HG02852 (cell line): ENCODE measurements at regions not wholly inside any gene's neighbourhood (a gene's known extent, or its start where the extent isn't known, plus 50 kb on each side); places are given as distances from the start of the nearest gene placed in this dataset.

Experiments
- ATAC-seq: cut with Tn5 transposase; IDR thresholded peaks from one replicate; pipeline ENCODE4 v1.9.1; 2021; ENCODE audit warnings: mild to moderate bottlenecking, moderate library complexity; ENCODE audit not compliant: unreplicated experiment

DNA sequence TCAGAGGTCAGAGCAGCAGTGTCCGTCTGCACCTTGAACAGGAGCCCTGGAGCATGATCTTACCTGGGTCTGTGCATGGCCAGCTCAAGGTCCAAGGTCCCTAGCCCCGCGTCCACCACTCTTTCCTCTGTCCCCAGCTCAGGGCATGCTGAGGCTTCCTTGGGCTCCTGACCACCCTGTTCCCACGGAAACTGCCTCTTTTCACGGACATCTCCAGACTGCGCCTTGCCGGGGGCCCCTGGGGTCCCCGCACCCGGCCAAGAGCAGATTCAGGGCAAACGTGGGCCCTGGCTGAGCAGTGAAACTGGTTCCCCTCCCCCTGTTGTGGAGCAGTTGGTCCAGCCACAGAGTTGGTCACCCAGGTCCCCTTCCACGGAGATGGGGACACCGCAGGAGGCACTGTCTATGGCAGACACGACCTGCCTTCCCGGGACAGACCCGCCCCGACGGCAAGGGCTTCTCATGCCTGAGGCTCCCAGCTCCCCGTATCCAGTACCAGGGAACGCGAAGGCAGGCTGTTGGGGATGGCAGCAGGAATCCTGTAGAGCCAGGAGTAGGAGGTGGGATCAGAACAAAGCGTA is 217.4 kb upstream of the PPP2R2D start:
- no peak for ATAC-seq

DNA sequence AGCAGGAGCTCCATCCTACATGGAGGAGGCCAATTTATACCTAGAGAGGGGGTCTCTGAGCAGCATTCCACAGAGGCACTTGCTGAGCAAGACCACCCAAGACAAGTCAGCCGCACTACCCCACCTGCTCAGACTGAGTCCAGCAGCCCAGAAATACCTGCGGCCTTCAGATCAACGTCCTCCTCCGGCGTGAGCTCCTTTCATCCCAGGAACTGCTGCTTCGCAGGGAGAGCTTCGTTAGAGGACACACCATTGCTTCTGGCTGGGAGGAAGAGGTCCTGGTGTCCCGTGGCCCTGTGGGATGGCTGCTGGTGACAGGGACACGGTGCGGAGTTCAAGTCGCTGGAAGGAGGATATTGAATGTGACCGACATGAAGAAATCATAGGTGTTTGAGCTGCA is 216.9 kb upstream of the PPP2R2D start:
- ATAC-seq = no peak

DNA sequence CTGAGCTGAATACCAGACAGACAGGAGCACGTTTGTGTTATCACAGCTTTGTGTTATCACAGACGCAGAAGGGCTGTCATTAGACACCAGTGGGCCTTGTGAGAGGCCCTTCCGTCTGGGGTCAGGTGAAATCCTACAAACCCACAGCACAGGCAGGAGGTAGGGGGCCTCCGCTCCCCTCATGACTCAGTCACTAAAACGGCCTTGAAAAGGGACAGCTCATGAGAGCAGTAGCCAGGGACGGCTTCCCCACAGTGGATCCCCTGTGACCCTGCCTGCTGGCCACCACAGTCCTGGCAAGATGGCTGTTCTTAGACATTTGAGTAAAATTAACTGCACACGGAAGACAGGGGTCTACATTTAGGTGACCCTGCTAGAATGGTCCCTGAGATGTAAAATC is 215.8 kb upstream of the PPP2R2D start:
- ATAC-seq = no peak

- no peak for ATAC-seq
Observed at GRCh38 chr10:131685576-131685975, 215.2 kb upstream of the PPP2R2D start.

DNA sequence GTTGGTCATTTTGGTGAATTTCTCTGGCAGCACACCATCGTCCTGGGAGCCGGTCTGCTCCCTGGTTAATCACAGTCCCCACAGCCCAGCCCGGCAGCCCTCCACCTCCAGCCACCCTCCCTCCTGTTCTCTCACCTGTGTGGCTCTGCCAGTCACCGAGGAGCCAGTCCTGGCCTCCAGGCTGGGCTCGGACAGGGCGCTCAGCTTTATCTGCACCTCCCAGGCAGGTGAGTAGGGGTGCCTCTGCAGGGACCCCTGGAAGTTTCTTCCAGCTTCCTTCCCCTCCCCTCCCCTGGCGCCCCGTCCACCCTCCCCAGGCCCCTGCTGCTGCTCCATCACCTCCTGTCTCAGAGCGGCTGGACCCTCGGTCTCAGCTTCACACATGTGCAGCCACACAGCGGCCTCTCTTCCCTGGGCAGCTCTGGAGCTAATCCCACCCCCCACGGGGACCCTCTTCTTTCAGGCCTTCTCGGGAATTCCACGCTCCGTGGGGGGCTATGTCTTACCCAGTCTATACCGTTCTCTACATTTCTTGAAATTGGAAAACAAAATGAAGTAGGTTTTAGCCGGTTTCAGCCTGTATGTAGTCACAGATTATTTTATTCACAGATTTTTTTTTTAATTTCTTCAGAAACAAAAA is 213.9 kb upstream of the PPP2R2D start:
- ATAC-seq = no peak

DNA sequence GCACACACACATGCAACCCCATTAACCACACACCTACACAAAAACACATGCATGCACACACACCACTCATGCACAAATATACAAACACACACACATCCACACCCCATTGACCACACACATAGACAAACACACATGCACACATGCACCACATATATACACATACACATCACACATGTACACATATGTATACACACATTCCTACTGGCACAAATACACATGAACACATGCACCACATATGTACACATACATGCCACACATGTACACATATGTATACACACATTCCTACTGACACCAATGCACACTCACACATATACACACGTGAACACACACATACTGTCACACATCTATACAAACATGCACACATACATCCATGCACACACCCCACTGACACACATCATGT is 212.5 kb upstream of the PPP2R2D start:
- ATAC-seq = no peak

- ATAC-seq = no peak
Observed at GRCh38 chr10:131689016-131689415, 211.8 kb upstream of the PPP2R2D start.

GRCh38 chr10:131689486-131689885 is 211.3 kb upstream of the PPP2R2D start:
- no peak for ATAC-seq

DNA sequence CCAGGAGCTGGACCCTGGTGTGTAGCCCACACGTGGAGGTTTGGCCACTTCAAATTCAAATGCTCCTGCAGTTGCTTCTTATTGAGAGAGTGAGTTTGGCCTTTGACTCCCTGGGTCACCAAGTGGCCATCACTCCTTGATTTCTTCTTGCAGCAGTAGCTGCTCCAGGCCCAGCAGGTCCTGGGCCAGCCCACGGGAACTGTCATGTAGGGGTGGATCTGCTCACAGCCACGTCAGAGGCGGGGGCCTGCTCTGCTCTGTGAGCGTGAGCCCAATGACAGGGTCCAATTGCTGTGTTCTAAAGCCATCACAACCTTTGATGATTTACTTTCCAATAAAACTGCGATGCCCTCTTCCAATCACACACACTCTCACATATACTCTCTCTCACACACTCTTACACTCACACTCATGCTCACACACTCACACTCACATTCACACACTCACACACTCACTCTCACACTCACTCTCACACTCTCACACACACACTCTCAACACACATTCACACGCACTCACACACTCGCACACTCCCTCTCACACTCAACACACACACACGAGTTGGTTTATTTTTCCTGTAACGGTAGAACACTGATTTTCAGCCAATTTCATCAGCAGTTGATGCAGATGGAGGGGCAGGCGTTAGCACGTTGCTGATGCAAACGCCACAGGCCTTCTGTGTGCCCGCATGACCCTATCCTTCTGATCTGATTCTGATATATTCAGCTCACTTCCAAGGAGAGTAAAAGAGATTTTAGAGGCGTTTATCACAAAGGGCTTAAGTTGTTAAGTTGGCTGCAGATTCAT is 210.7 kb upstream of the PPP2R2D start:
- no peak for ATAC-seq

DNA sequence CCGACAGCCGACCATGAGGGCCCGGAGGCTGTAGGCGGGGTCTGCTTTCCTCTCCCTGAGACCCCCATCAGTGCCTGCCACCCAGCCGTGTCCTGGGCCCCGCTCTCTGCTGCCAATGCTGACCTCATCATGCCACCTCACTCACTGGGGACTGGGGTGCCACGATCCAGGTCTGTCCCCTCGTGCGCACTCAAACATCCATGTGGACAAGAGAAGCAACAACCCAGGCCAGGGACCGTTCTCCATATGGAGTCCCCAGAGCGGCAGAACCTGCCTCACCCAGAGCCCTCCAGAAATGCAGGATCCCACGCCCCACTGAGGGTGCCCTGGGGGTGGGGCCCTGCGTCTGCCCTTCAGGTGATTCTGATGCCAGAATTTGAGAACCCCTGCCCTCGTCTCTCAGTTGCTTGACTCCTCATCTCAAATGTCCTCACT is 210.0 kb upstream of the PPP2R2D start:
- ATAC-seq = no peak

DNA sequence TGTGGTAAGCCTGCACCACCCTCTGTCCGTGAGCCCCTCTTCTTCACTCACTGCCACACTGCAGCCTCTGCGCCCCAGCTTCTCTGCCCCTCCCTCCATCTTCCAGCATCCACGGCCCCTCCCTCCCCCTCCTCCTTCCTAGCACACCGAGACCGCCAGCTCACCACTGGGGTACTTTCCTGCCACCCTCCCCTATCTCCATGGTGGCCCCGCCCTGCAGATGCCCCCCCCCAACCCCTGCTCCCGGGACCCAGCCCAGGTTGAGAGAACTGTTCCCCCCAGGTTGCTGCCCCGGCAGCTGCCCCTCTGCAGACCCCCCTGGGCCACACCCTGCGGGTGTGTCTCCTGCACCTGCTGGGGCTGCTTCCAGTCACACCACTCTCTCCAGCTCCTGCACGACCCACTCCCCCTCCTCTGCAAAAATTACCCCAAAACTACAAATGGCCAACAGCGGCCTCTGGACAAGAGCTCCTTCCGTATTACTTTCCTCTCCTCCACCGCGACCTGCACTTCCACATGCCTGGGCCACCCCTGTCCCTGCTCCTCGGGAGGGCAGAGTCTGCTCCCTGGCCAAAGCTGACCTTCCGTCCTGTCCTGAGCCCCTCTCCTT is 209.2 kb upstream of the PPP2R2D start:
- ATAC-seq = no peak

GRCh38 chr10:131692176-131692575 is 208.6 kb upstream of the PPP2R2D start:
- ATAC-seq = no peak

- no peak for ATAC-seq
Observed at GRCh38 chr10:131692686-131693334, 208.0 kb upstream of the PPP2R2D start.

DNA sequence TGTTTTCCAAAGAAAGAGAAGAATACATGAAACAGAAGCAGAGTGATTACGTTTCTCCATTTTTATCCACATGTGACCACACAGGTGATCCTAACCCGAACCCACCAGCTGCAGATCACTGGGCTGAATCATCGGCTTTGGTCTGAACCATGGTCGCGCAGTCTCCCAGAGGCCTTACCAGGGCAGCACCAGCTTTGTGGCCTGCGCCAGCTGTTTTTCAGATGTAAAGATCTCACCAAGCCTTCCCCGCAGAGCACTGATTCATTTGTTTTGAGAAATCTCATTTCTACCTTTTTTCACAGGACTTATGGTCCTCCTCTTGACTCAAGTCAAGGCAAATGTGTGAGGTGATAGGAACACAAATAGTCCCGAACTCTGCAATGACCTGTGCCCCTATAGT is 207.0 kb upstream of the PPP2R2D start:
- no peak for ATAC-seq

DNA sequence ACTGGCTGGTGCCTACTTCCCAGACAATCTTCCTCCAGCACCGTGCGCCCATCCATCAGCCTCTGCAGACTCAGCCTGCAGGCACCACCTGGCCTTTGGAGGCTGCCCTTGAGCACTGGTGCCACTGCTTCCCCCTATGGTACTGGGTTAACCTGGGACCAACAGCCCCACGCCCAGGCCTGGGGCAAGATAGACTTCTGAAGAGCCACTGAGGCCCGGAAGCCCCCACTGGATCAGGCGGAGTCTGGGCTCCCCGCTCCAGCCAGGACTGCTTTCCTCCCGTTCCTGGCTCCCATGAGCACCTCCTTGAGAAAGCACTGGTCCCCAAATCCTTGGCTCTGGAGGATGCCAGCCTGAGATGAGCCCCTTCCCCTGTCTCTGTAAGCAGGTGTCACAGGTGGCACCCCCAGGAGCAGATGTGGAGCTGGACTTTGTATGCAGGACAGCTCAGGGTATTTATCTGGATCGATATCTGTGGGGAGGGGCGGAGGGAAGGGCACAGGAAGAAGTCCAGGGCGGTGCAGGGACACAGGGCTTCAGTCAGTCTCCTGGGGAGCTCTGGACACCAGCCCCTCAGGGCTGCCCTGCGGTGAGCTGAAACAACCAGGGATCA is 206.5 kb upstream of the PPP2R2D start:
- ATAC-seq = no peak

DNA sequence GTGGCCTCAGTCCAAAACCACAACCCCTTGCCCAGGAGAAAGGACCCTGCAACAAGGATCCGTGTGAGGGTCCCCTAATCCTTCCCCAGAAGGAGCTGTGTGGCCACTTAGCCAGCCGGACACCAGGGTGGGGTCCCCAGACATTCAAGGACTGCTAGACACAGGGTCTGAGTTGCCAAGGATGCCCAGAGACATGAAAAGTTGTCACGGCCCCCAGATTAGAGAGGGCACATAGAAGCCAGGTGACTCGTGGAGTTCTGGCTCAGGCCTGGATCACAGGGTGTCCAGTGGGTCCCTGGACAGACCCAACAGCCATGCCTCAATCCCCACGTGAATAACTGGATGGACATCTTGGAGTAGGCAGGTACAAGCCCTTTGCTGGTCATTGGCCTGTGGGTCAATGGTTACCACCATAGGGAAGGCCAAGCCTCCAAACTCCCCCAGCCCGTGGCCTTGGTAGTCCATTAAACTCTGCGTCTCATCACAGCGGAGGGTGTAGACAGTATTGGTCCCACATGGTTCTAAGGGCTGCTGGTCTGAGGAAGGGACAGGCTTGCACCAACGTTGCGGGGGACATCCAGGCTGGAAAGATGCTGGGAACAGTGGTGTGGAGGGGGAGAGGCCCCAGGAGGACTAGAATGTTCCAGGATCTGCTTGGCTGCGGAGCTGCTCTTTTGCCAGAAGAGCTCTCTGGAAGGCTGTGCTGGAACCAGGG is 205.9 kb upstream of the PPP2R2D start:
- ATAC-seq = no peak

GRCh38 chr10:131695496-131696165 is 205.2 kb upstream of the PPP2R2D start:
- no peak for ATAC-seq

- no peak for ATAC-seq
Observed at GRCh38 chr10:131697476-131698128, 203.2 kb upstream of the PPP2R2D start.

DNA sequence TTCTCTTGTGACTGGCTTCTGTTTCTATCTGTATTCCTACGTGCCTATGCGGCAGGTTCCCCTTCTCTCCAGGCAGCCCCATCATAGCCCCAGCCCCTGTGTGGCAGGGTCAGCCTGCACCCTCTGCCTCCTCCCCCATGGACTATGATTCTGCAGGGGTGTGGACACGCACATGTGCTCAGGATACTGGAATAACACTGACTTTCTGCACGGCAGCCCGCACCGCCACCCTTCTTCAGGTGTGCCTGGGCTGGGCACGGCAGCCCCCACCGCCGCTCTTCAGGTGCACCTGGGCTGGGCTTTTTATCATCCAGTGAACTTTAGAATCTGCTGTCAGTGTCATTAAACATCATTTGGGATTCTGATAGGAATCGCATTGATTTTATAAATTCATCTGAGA is 202.6 kb upstream of the PPP2R2D start:
- ATAC-seq = no peak
